ENCODE measurements at regions not wholly inside any gene's neighbourhood (a gene's known extent, or its start where the extent isn't known, plus 50 kb on each side); places are given as distances from the start of the nearest gene placed in this dataset.

- TF ChIP-seq OSR1 (CRISPR knock-in tag; IDR thresholded peaks at IDR 0.05) (no peak), TCF4 (CRISPR knock-in tag; IDR thresholded peaks at IDR 0.05; ENCODE audit: borderline replicate concordance) (no peak), GLIS3 (CRISPR knock-in tag; IDR thresholded peaks at IDR 0.05) (no peak)
Measured at GRCh38 chr14:38730420-38730819, 372.6 kb downstream of the SEC23A start (continued).

- ATAC-seq, result no peak
Measured at GRCh38 chr14:38727731-38728130, 375.3 kb downstream of the SEC23A start.

DNA sequence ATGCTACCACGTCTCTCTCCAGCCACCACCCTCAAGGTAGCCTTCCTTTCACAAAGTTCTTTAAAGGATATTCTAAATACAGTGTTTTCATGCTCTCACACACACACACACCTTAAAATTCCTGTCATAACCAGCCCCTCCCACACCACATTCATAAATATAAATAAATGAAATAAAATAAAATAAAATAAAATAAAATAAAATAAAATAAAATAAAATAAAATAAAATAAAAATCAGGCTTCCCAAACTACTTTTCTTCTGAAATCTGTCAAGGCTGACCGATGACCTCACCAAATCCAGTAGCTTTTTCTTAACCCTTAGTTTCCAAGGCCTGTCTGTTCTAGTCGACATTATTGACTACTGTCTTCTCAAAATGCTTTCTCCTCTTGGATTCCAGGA is 378.4 kb downstream of the SEC23A start:
- no peak for TF ChIP-seq ZC3H10 (CRISPR knock-in tag; IDR thresholded peaks at IDR 0.05)
- TF ChIP-seq TOX (CRISPR knock-in tag; IDR thresholded peaks at IDR 0.05; ENCODE audit: borderline replicate concordance), result no peak
- no peak for TF ChIP-seq POU6F1 (CRISPR knock-in tag; IDR thresholded peaks at IDR 0.05; ENCODE audit: borderline replicate concordance, low read depth)
- TF ChIP-seq, protein P1, sequence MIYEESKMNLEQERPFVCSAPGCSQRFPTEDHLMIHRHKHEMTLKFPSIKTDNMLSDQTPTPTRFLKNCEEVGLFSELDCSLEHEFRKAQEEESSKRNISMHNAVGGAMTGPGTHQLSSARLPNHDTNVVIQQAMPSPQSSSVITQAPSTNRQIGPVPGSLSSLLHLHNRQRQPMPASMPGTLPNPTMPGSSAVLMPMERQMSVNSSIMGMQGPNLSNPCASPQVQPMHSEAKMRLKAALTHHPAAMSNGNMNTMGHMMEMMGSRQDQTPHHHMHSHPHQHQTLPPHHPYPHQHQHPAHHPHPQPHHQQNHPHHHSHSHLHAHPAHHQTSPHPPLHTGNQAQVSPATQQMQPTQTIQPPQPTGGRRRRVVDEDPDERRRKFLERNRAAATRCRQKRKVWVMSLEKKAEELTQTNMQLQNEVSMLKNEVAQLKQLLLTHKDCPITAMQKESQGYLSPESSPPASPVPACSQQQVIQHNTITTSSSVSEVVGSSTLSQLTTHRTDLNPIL (CRISPR knock-in tag; IDR thresholded peaks at IDR 0.05; ENCODE audit: low read depth), result no peak
- TF ChIP-seq GLIS3 (CRISPR knock-in tag; IDR thresholded peaks at IDR 0.05), result no peak
- no peak for TF ChIP-seq ZFP3 (CRISPR knock-in tag; IDR thresholded peaks at IDR 0.05)
- TF ChIP-seq PATZ1 (CRISPR knock-in tag; IDR thresholded peaks at IDR 0.05; ENCODE audit: borderline replicate concordance), result no peak
- TF ChIP-seq PPARA (CRISPR knock-in tag; IDR thresholded peaks at IDR 0.05; ENCODE audit: borderline replicate concordance), result no peak
- no peak for TF ChIP-seq CSRNP3 (CRISPR knock-in tag; IDR thresholded peaks at IDR 0.05)
- ATAC-seq, result no peak

More at GRCh38 chr14:38727731-38728130, 375.3 kb downstream of the SEC23A start:
- TF ChIP-seq CSRNP3 (CRISPR knock-in tag; IDR thresholded peaks at IDR 0.05) (no peak), TCF4 (CRISPR knock-in tag; IDR thresholded peaks at IDR 0.05; ENCODE audit: borderline replicate concordance) (no peak), OSR1 (CRISPR knock-in tag; IDR thresholded peaks at IDR 0.05) (no peak), ZFP3 (CRISPR knock-in tag; IDR thresholded peaks at IDR 0.05) (no peak), ZNF70 (CRISPR knock-in tag; IDR thresholded peaks at IDR 0.05) (no peak), ISL1 (CRISPR knock-in tag; IDR thresholded peaks at IDR 0.05) (no peak), BACH2 (CRISPR knock-in tag; IDR thresholded peaks at IDR 0.05; ENCODE audit: borderline replicate concordance) (no peak), PPARA (CRISPR knock-in tag; IDR thresholded peaks at IDR 0.05; ENCODE audit: borderline replicate concordance) (no peak), CSDC2 (CRISPR knock-in tag; IDR thresholded peaks at IDR 0.05) (no peak)

GRCh38 chr14:38723959-38724358 is 379.1 kb downstream of the SEC23A start:
- no peak for ATAC-seq
- no peak for TF ChIP-seq ZFP30 (CRISPR knock-in tag; IDR thresholded peaks at IDR 0.05)
- no peak for TF ChIP-seq BACH2 (CRISPR knock-in tag; IDR thresholded peaks at IDR 0.05; ENCODE audit: borderline replicate concordance)
- no peak for TF ChIP-seq ISL1 (CRISPR knock-in tag; IDR thresholded peaks at IDR 0.05)
- TF ChIP-seq CSDC2 (CRISPR knock-in tag; IDR thresholded peaks at IDR 0.05), result no peak
- no peak for TF ChIP-seq OSR1 (CRISPR knock-in tag; IDR thresholded peaks at IDR 0.05)

DNA sequence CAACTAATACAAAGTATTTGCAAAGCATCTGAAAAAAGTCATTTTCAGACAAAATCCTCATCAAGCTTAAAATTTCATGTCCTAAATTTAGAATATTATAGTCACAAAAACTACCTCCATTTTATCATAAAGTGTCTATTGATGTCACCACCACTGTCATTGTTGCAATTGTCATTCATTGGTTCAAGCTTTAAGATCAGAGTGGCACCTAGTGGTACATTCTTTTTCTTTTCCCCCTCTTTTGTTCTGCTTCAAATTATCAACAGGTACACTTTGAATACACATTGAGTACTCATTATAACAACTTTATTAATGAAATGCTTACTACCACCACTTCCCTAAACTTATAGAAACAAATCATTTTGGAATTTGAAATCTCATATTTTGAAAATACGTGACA is 379.8 kb downstream of the SEC23A start:
- TF ChIP-seq GLIS3 (CRISPR knock-in tag; IDR thresholded peaks at IDR 0.05), result no peak
- ATAC-seq, result no peak

All from SK-N-SH treated with all-trans-retinoic acid at 6 μM for 48 hours (cell line).